Epithelial cell of prostate (primary cell): ENCODE measurements at regions not wholly inside any gene's neighbourhood (a gene's known extent, or its start where the extent isn't known, plus 50 kb on each side); places are given as distances from the start of the nearest gene placed in this dataset.

ENCODE experiments used
- DNase-seq: peaks from one replicate; pipeline ENCODE4 v3.0.0-alpha.2; 2011; ENCODE audit warnings: low read depth, low spot score
- H3K27ac ChIP-seq: fragments of 450-650 bp; 2 replicates; pipeline ENCODE4 v1.5.1; 2017; ENCODE audit warnings: mild to moderate bottlenecking

DNA sequence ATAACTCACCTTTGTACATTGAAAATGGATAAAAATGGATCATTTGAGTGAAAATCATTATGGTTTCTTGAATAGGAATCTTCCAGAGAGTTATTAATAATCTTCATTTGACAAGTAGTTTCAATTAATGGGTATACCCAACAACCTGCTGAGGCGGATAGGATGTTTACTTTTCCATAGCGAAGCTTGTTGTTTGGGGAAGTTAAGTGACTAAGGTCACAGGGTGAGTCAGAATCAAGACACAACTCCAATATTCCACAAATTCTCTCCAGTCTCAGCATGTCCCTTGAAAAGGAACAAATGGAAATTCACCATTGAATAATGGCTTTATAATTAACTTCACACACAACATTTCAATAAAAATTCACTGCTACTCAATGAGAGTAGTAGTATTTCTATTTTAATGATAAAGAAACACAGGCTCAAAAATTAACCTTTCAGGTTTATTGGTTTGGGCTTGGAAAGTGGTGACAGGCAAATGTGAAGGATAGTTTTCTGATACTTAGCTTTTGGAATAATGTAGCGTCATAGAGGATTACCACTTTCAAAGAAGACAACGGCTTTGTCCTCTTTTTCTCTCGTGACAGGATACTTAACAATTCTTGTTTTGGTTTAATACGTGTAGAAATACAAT is 211.3 kb downstream of the GPD2 start:
- DNase-seq: peak; percentile 10
- H3K27ac ChIP-seq: no peak overlapping the region

DNA sequence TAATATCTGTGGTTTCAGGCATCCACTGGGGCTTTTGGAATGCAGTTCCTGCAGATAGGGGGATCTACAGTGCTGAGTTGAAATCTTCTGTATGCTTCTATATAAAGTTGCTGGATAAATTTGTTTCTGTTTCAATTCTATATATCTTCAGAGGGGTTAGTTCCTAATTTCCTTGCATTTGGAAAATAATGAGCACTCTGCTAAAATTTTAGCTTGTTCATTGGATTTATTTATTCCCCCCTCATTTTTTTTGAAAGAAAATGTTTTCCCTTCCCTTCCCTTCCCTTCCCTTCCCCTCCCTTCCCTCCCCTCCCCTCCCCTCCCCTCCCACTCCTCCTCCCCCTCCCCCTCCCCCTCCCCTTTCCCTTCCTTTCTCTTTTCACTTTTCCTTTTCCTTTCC is 212.3 kb downstream of the GPD2 start:
- no peak overlapping the region for H3K27ac ChIP-seq
- no peak for DNase-seq

DNA sequence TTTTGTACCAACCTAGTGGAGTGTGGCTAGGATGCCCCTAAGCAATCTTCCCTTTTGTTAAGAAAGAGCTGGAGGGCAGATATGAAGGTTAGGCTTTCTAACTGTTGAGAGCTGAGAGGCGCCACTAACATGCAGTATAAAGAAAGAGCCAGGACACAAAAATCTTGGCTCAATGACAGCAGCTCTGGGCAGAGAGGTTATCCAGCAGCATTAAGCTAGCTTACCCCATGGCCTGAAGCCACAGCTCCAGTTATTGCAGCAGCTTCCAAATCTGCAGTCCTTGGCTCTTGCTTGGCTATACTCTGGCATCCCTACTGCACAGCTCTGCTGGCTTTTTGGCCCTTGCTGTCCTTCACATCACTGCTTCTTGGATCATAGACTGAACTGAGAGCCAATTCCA is 213.4 kb downstream of the GPD2 start:
- no peak for DNase-seq

GRCh38 chr2:156652691-156653090 is 216.5 kb downstream of the GPD2 start:
- no peak for DNase-seq
- H3K27ac ChIP-seq: no peak overlapping the region

More for the DNA sequence above, 213.4 kb downstream of the GPD2 start:
- H3K27ac ChIP-seq: no peak overlapping the region

DNA sequence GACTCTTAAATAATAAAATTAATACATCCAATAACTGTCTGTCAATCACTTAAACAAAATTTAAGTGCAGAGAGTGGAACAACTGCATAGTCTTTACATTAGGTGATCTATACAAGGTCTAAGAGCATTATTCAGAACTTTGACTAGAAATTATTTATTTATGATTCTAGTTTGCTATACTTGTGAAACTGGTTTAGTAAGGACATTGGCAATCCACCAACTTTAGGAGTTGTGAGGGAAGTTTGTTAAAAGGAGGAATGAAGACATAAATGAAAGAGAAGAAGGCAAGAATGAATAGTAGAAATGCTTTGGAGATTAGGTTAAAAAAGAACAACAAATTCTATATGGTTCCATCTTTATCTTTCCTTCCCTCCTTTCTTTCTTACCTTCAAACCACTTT is 217.5 kb downstream of the GPD2 start:
- no peak overlapping the region for H3K27ac ChIP-seq

DNA sequence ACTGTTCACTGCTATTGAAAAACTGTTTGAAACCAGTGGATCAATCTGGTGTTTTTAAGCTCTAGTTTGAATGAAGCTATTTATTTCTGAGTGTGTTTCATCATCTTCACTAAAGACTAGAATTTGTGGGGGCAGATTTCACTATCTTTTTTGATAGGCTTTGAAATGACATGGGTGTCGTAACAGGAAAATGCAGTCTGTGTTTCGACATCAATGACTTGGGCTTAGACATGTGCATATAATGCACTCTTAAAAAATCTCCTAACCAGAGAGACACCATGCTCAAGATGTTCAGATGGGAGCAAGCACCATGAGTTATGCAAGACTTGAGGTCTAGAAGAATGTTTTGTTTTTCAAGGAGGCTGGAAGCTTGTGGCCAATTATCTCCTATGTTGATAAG is 221.6 kb downstream of the GPD2 start:
- H3K27ac ChIP-seq: no peak overlapping the region
- no peak for DNase-seq

More for the DNA sequence above, 217.5 kb downstream of the GPD2 start:
- DNase-seq: peak; percentile 12

DNA sequence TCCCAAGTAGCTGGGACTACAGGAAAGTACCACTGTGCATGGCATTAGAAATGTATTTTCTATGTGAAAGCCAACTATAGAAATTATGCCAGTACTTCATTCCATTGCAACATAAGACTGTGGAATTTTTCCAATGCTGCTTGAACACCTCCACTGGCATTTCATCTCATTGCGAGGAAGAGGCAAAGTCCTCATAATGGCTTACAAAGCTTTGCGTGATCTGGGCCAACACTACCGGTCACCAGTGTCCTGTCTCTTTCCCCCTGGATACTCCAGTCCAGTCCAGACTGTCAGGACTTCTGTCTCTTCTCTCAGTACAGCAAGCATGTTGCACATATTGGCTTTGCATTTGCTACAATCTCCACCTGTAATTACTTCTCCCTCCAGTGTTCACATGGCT is 223.5 kb downstream of the GPD2 start:
- DNase-seq: no peak
- H3K27ac ChIP-seq: no peak overlapping the region

GRCh38 chr2:156663757-156664409 is 227.7 kb downstream of the GPD2 start:
- H3K27ac ChIP-seq: no peak overlapping the region
- no peak for DNase-seq

DNA sequence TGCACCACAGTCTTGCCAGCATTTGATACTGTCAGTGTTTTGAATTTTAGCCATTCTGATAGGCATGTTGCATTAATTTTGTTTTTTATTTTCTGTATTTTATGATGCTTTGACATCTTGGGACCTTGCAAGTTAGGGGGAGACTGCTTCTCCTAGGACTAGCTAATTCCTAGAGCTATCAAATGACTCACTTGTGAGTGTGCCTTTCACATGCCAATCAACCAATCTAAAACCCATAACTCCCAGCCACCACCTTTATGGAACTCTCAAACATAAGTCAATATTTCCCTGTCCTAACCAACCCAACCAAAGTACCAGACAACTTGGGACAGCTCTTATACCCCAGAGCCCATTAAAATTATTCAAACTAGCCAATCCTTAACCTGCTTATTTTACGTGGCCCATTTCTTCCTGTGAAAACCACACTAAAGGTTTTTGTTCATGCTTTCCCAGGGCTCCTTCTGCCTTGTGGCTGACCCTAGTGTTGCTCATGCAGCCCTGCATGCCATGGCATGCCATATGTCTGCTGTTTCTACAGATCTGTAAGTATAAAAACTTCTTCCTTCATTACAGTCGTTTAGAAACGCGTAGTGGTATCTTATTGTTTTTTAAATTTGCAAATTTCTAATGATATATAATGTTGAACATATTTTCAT is 230.1 kb downstream of the GPD2 start:
- peak overlapping the region; percentile 78 for H3K27ac ChIP-seq
- peak; percentile 89 for DNase-seq

DNA sequence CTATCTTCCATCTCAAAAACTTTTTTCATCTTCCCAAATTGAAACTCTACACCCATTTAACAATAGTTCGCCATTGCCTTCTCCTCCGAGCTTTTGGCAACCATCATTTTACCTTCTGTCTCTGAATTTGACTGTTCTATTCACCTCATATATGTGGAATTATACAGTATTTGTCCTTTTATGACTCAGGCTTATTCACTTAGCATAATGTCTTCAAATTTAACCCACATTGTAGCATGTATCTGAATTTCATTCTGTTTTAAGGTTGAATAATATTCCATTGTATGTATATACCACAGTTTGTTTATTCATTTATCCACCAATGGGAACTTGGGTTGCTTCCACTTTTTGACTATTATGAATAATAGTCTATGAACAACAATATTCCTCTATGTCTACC is 233.9 kb downstream of the GPD2 start:
- DNase-seq: no peak
- no peak overlapping the region for H3K27ac ChIP-seq

- no peak for DNase-seq
- H3K27ac ChIP-seq: no peak overlapping the region
These were observed 235.7 kb downstream of the GPD2 start for GRCh38 chr2:156671706-156672361.

GRCh38 chr2:156672556-156673332 is 236.6 kb downstream of the GPD2 start:
- no peak overlapping the region for H3K27ac ChIP-seq
- DNase-seq: no peak

GRCh38 chr2:156673333-156673615 is 237.1 kb downstream of the GPD2 start:
- no peak overlapping the region for H3K27ac ChIP-seq
- no peak for DNase-seq

GRCh38 chr2:156673981-156674380 is 237.8 kb downstream of the GPD2 start:
- no peak for DNase-seq
- H3K27ac ChIP-seq: no peak overlapping the region

- H3K27ac ChIP-seq: no peak overlapping the region
- DNase-seq: no peak
These were observed 239.7 kb downstream of the GPD2 start for GRCh38 chr2:156675896-156676295.

GRCh38 chr2:156679820-156680219 is 243.6 kb downstream of the GPD2 start:
- no peak overlapping the region for H3K27ac ChIP-seq
- DNase-seq: no peak

GRCh38 chr2:156680266-156680665 is 244.1 kb downstream of the GPD2 start:
- no peak for DNase-seq
- no peak overlapping the region for H3K27ac ChIP-seq

DNA sequence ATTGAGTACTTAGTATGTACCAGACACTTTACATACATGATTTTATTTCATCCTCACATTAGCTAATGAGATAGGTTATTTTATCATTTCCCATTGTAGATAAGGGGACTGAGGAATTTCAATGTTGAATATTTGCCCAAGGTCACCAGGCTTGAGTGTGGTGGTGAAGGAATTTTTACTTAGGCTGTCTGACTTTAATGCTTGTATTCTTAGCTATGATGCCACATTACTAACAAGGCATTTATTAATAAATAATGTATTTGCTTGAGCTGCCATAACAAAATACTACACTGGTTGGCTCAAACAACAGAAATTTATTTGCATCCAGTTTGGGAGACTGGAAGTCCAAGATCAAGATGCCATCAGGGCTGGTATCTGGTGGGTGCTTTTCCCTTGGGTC is 250.9 kb downstream of the GPD2 start:
- no peak overlapping the region for H3K27ac ChIP-seq
- no peak for DNase-seq

- no peak for DNase-seq
These were observed 251.5 kb downstream of the GPD2 start for GRCh38 chr2:156687715-156688114.

GRCh38 chr2:156689939-156690338 is 253.8 kb downstream of the GPD2 start:
- no peak overlapping the region for H3K27ac ChIP-seq
- DNase-seq: no peak

More at GRCh38 chr2:156687715-156688114, 251.5 kb downstream of the GPD2 start:
- no peak overlapping the region for H3K27ac ChIP-seq

GRCh38 chr2:156691014-156691413 is 254.8 kb downstream of the GPD2 start:
- DNase-seq: no peak
- no peak overlapping the region for H3K27ac ChIP-seq
